ENCODE measurements at regions not wholly inside any gene's neighbourhood (a gene's known extent, or its start where the extent isn't known, plus 50 kb on each side); places are given as distances from the start of the nearest gene placed in this dataset.

DNA sequence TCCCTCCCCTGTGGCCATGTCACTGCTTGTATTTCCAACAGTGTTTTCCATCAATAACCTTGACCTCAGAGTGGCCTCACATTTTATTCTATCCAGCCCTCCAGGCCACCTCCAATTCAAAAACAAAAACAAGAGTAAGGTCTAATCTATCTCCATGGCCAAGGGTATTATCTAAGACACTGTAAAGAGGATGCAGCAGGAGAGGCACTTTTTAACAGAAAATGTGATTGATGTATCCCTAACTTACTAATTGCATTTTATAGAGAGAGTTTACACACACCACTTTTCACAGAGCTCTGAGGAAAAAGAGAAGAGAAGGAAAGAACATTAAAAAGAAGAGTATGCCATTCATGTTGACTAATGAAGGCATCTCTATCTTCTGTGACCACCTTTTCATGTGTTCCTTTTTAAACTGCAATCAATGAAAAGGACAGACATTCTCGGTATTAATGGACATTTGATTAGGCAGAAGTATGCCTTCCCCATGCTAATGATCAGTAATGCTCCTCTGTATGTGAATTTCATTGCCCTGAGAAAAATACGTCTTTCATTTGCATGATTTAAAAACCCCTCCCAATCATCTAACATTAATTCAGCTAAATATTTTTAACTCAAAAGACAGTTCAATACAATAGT is 653.3 kb upstream of the POU3F3 start:
- Histone ChIP-seq H3K4me1 (ENCODE audit: insufficient read depth, insufficient read length) (no peaks in the 10 kb centered on the region), H3K36me3 (ENCODE audit: insufficient read depth, insufficient read length, low read length) (no peaks in the 10 kb centered on the region), H3K4me3 (ENCODE audit: insufficient read length, low read depth) (no peak overlapping the region), H3K27me3 (ENCODE audit: insufficient read depth, insufficient read length) (no peaks in the 10 kb centered on the region), H3K9ac (ENCODE audit: insufficient read length, low read depth) (no peak overlapping the region), H3K9me3 (ENCODE audit: insufficient read depth, low read length) (no peaks in the 10 kb centered on the region)
- no peak for TF ChIP-seq YY1 (IDR thresholded peaks at IDR 0.05; ENCODE audit: insufficient read depth, insufficient read length)
- TF ChIP-seq SUZ12 (IDR thresholded peaks at IDR 0.05; ENCODE audit: extremely low read depth, insufficient read depth, insufficient read length) = no peak
- TF ChIP-seq ZNF274 (IDR thresholded peaks at IDR 0.05; ENCODE audit: low read depth, low read length) = no peak
- no peak for DNase-seq (ENCODE audit: low read depth, low spot score)

DNA sequence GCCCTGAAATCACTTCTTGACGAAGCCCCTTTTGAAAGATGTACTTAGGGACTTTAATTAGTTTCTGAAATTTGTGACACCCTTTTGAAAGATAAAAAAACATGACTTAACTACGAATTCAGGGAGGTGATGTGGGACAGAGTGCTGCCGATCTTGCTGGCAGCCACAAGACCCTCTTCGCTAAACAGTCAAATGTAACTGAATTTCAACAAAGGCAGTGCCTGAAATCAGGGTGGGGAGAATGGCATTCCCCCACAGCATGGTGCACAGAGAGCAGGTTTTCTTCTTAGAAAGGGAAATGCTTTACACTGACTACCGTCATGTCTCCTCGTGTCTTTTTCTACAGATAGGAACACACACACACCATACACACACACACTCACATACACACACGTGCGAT is 640.2 kb upstream of the POU3F3 start:
- H3K4me3 ChIP-seq (ENCODE audit: insufficient read length, low read depth) = no peak overlapping the region
- no peak for TF ChIP-seq SUZ12 (IDR thresholded peaks at IDR 0.05; ENCODE audit: extremely low read depth, insufficient read depth, insufficient read length)
- TF ChIP-seq YY1 (IDR thresholded peaks at IDR 0.05; ENCODE audit: insufficient read depth, insufficient read length) = no peak
- no peak for TF ChIP-seq ZNF274 (IDR thresholded peaks at IDR 0.05; ENCODE audit: low read depth, low read length)
- H3K4me1 ChIP-seq (ENCODE audit: insufficient read depth, insufficient read length) = no peaks in the 10 kb centered on the region
- H3K36me3 ChIP-seq (ENCODE audit: insufficient read depth, insufficient read length, low read length) = no peaks in the 10 kb centered on the region
- H3K9me3 ChIP-seq (ENCODE audit: insufficient read depth, low read length) = no peaks in the 10 kb centered on the region
- no peaks in the 10 kb centered on the region for H3K27me3 ChIP-seq (ENCODE audit: insufficient read depth, insufficient read length)
- no peak for DNase-seq (ENCODE audit: low read depth, low spot score)
- no peak overlapping the region for H3K9ac ChIP-seq (ENCODE audit: insufficient read length, low read depth)

DNA sequence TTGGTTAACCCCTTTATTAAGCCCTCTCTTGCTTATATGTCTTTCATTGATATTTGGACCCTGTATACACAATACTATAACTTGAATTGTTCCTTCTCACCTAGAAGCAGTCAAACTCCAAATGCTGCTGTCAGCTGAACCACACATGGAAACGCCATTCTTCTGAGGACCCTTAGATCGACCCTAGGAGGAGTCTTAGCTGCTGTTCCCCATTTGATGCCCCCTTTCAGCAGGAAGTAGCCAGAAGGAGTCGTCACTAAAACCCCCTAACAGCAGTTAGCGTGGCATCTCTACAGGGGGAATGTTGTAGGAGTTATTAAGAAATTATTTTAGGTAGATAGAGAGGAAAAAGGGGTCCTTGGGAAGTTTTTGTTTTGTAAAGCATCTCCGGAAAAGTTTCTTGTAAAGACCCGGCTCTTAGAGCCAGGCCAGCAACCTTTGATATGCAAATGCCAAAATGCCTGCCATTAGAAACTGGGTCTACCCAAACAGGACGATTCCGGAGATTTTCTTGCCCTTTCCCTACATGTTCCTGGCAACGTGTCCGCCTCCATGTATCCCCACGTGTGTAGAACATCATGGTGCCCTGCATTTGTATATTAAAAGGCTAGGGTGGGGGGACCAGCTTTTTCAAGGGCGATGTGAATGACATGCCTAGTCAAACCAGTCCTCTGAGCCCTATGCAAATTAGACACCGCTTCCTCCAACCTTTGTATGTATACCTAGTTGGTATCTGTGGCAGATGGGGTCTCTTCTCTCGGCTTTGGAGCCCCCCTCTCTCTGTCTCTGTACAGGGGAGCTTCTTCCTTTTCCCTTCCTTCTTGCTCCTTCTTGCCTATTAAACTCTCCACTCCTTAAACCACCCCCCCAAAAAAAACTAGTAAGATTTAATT is 638.4 kb upstream of the POU3F3 start:
- no peak overlapping the region for H3K9ac ChIP-seq (ENCODE audit: insufficient read length, low read depth)
- TF ChIP-seq ZNF274 (IDR thresholded peaks at IDR 0.05; ENCODE audit: low read depth, low read length) = no peak
- no peak for TF ChIP-seq YY1 (IDR thresholded peaks at IDR 0.05; ENCODE audit: insufficient read depth, insufficient read length)
- TF ChIP-seq SUZ12 (IDR thresholded peaks at IDR 0.05; ENCODE audit: extremely low read depth, insufficient read depth, insufficient read length) = no peak
- H3K4me1 ChIP-seq (ENCODE audit: insufficient read depth, insufficient read length) = no peaks in the 10 kb centered on the region
- H3K36me3 ChIP-seq (ENCODE audit: insufficient read depth, insufficient read length, low read length) = no peaks in the 10 kb centered on the region
- H3K27me3 ChIP-seq (ENCODE audit: insufficient read depth, insufficient read length) = no peaks in the 10 kb centered on the region
- no peak overlapping the region for H3K4me3 ChIP-seq (ENCODE audit: insufficient read length, low read depth)
- H3K9me3 ChIP-seq (ENCODE audit: insufficient read depth, low read length) = no peaks in the 10 kb centered on the region
- DNase-seq (ENCODE audit: low read depth, low spot score) = no peak

DNA sequence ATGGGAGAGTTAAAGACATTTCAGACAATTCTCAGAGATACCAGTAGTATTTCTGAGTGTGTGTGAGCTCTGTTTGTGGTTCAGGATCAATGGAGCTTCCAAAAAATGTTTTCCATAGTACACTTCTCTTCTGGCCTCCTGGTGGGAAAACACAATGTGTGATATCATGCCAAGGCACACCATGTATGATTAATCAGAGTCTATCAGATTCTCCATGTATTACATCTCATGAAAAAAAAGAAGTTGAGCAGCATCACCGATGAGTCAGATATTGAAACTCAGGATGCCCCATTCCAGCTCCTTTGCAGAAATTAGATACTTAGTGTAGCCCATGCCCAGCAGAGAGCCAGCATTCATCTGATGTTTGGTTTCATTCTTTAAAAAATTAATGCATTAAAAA is 620.3 kb upstream of the POU3F3 start:
- no peaks in the 10 kb centered on the region for H3K9me3 ChIP-seq (ENCODE audit: insufficient read depth, low read length)
- H3K4me1 ChIP-seq (ENCODE audit: insufficient read depth, insufficient read length) = no peaks in the 10 kb centered on the region
- no peak for DNase-seq (ENCODE audit: low read depth, low spot score)
- TF ChIP-seq SUZ12 (IDR thresholded peaks at IDR 0.05; ENCODE audit: extremely low read depth, insufficient read depth, insufficient read length) (no peak), YY1 (IDR thresholded peaks at IDR 0.05; ENCODE audit: insufficient read depth, insufficient read length) (no peak), ZNF274 (IDR thresholded peaks at IDR 0.05; ENCODE audit: low read depth, low read length) (no peak)
- no peak overlapping the region for H3K9ac ChIP-seq (ENCODE audit: insufficient read length, low read depth)
- H3K4me3 ChIP-seq (ENCODE audit: insufficient read length, low read depth) = no peak overlapping the region
- H3K36me3 ChIP-seq (ENCODE audit: insufficient read depth, insufficient read length, low read length) = no peaks in the 10 kb centered on the region
- H3K27me3 ChIP-seq (ENCODE audit: insufficient read depth, insufficient read length) = no peaks in the 10 kb centered on the region

DNA sequence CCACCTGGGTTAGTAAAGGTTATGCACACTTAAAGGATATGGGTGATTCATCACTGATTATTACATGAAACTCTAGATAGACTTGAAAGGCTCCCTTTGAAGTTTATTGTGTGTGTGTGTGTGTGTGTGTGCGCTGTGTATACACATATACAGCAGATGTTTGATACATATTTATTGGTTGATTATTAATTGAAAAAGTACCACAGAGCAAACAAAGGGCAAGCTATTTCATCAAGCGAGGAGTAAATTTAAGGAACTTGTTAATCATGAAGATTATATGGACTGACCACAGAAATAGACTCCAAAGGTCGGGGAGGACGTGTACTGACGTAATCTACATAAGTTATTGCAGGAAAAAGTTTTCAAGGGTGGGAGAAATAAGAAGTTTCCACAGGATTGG is 617.4 kb upstream of the POU3F3 start:
- no peaks in the 10 kb centered on the region for H3K36me3 ChIP-seq (ENCODE audit: insufficient read depth, insufficient read length, low read length)
- H3K9ac ChIP-seq (ENCODE audit: insufficient read length, low read depth) = no peak overlapping the region
- TF ChIP-seq YY1 (IDR thresholded peaks at IDR 0.05; ENCODE audit: insufficient read depth, insufficient read length) = no peak
- no peaks in the 10 kb centered on the region for H3K4me1 ChIP-seq (ENCODE audit: insufficient read depth, insufficient read length)
- no peak for DNase-seq (ENCODE audit: low read depth, low spot score)
- no peaks in the 10 kb centered on the region for H3K27me3 ChIP-seq (ENCODE audit: insufficient read depth, insufficient read length)
- peaks cover 7% of the 10 kb centered on the region; the same call in 1 of the 2 replicates for H3K9me3 ChIP-seq (ENCODE audit: insufficient read depth, low read length)
- no peak overlapping the region for H3K4me3 ChIP-seq (ENCODE audit: insufficient read length, low read depth)

GRCh38 chr2:104240984-104241383 is 612.9 kb upstream of the POU3F3 start:
- Histone ChIP-seq H3K9me3 (ENCODE audit: insufficient read depth, low read length) (peaks cover 14% of the 10 kb centered on the region), H3K27me3 (ENCODE audit: insufficient read depth, insufficient read length) (no peaks in the 10 kb centered on the region), H3K9ac (ENCODE audit: insufficient read length, low read depth) (no peak overlapping the region), H3K36me3 (ENCODE audit: insufficient read depth, insufficient read length, low read length) (no peaks in the 10 kb centered on the region), H3K4me1 (ENCODE audit: insufficient read depth, insufficient read length) (no peaks in the 10 kb centered on the region), H3K4me3 (ENCODE audit: insufficient read length, low read depth) (no peak overlapping the region)
- no peak for DNase-seq (ENCODE audit: low read depth, low spot score)
- TF ChIP-seq SUZ12 (IDR thresholded peaks at IDR 0.05; ENCODE audit: extremely low read depth, insufficient read depth, insufficient read length) (no peak), ZNF274 (IDR thresholded peaks at IDR 0.05; ENCODE audit: low read depth, low read length) (no peak), YY1 (IDR thresholded peaks at IDR 0.05; ENCODE audit: insufficient read depth, insufficient read length) (no peak)

- no peak for DNase-seq (ENCODE audit: low read depth, low spot score)
- Histone ChIP-seq H3K9ac (ENCODE audit: insufficient read length, low read depth) (no peak overlapping the region), H3K27me3 (ENCODE audit: insufficient read depth, insufficient read length) (no peaks in the 10 kb centered on the region), H3K4me1 (ENCODE audit: insufficient read depth, insufficient read length) (no peaks in the 10 kb centered on the region), H3K4me3 (ENCODE audit: insufficient read length, low read depth) (no peak overlapping the region), H3K9me3 (ENCODE audit: insufficient read depth, low read length) (no peaks in the 10 kb centered on the region), H3K36me3 (ENCODE audit: insufficient read depth, insufficient read length, low read length) (no peaks in the 10 kb centered on the region)
- TF ChIP-seq SUZ12 (IDR thresholded peaks at IDR 0.05; ENCODE audit: extremely low read depth, insufficient read depth, insufficient read length) (no peak), YY1 (IDR thresholded peaks at IDR 0.05; ENCODE audit: insufficient read depth, insufficient read length) (no peak), ZNF274 (IDR thresholded peaks at IDR 0.05; ENCODE audit: low read depth, low read length) (no peak)
Observed at GRCh38 chr2:104249629-104250028, 604.3 kb upstream of the POU3F3 start.
